ENCODE measurements at regions not wholly inside any gene's neighbourhood (a gene's known extent, or its start where the extent isn't known, plus 50 kb on each side); places are given as distances from the start of the nearest gene placed in this dataset.

DNA sequence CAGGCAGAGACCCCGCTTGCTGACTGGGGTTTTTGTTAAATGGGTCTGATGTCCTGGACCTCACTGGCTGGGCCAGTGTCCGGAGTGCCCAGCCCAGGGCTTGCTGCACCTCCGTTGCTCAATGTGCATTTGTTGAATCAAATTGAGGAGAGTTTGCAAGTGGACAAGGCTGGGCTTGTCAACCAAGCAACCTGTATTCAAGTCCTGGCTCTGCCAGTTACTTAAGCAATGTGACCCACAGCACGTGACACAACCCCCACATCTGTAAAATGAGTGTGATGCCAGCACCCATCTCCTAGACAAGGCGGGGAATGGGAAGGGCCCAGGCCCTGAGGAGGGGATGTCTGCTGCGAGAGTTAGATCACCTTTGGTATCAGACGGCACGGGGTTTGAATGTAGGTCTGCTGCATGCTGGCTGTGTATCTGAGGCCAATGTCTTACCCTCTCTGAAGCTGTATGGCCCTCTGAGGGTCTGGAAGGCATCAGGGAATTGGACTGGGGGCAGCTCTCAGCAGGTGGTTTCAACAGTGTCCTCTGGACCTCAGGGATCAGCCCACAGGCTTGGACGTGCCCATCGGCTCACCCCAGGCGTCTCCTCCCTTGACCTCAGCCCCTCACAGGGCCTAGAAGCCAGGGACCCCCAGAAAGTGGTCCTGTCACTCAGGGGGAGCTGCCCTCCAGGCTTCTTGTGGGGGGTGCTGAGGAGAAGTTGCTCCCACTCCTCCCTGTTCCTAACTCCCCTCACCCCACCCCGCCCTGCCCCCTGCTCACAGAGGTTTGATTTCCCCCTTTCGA is 51.0 kb upstream of the RUNX3 start:
- no peak overlapping the region for H3K4me3 ChIP-seq (ENCODE audit: low read depth, low read length)
- TF ChIP-seq MAX (IDR thresholded peaks at IDR 0.05; ENCODE audit: low read depth, low read length) (no peak), MYC (IDR thresholded peaks at IDR 0.05; ENCODE audit: low read depth, low read length) (no peak), POLR2A (IDR thresholded peaks at IDR 0.05; ENCODE audit: extremely low read depth, insufficient read length) (no peak)
- no peak for DNase-seq (ENCODE audit: low read depth)

Measured in NB4 (cell line).